Large intestine (tissue), 3 donors: ENCODE measurements at regions not wholly inside any gene's neighbourhood (a gene's known extent, or its start where the extent isn't known, plus 50 kb on each side); places are given as distances from the start of the nearest gene placed in this dataset.

Experiments
- DNase-seq, 2 donors: peaks; one replicate each; pipeline versions ENCODE4 v3.0.0 to v3.0.0-alpha.2; 2013
- H3K27ac ChIP-seq: one replicate; pipeline ENCODE4 v1.5.1; 2013; ENCODE audit warnings: low read length
- H3K27me3 ChIP-seq: 2 replicates; pipeline ENCODE4 v1.6.1; 2013; ENCODE audit warnings: low read length; ENCODE audit not compliant: control insufficient read depth, insufficient read depth
- H3K36me3 ChIP-seq: 2 replicates; pipeline ENCODE4 v1.6.1; 2013; ENCODE audit warnings: low read length; ENCODE audit not compliant: control insufficient read depth, insufficient read depth
- H3K4me1 ChIP-seq: one replicate; pipeline ENCODE4 v1.6.1; 2013; ENCODE audit warnings: low read length; ENCODE audit not compliant: control insufficient read depth, insufficient read depth
- H3K4me3 ChIP-seq: one replicate; pipeline ENCODE4 v1.5.1; 2013; ENCODE audit warnings: low read length
- H3K9me3 ChIP-seq: one replicate; pipeline ENCODE4 v1.6.1; 2013; ENCODE audit warnings: mild to moderate bottlenecking, low read depth, low read length, moderate library complexity; ENCODE audit not compliant: control insufficient read depth
- WGBS: methylation state at CpG from one replicate; pipeline ENCODE4 v1.1.5; 2013; ENCODE audit warnings: low lambda C conversion rate; ENCODE audit not compliant: insufficient coverage; 5-methylcytosine and 5-hydroxymethylcytosine counted together

DNA sequence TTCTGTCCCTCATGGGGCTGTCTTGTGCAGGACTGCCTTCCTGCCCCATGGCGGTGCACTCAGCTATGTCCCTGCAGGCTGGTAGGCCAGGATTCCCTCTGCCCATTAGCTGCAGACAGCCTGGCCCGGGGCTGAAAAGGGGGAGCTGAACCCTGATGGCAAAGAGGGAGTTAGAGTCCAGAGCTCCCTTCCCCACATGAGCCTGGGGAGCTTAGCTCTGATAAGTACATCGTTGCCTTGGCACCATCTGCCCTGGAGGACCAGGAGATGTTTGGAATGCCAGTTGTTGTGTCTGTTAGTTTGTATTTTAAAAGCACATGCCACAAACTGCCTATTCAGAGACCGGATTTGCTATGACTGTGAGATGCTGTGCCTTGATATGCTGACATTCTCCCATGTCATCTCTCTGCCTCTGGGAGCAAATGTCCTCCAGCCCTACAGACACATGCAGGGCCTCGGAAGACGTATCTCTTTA is 65.1 kb upstream of the AFF3 start:
- no peak for DNase-seq
- no CpG with 5 or more reads among the region's 6 CpGs for WGBS
- H3K27ac ChIP-seq = no peak overlapping the region

DNA sequence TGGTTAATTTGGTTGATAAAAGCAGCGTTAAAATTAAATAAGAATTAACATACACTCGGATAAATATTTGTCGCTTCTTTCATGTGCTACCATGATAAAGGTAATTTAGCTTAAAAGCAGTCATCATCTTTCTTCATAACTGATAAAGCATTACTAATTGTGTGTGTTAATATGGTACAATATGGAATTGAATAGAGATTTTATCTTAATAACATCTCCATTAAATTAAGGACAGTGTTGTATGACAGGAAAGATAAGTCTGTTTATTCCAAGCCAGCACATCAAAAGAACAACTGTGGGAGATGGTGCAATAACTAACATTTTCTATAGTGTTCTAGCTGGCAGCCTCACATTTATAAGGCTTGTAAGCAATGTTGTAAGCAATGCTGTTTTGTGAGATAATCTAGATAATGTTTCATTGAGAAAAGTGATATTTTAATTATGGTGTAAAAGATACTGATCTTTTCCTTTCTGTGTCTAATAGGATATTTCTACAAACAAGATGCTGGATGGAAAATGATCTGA is 64.4 kb upstream of the AFF3 start:
- no peaks in the 10 kb centered on the region for H3K9me3 ChIP-seq
- no peak overlapping the region for H3K27ac ChIP-seq
- H3K4me1 ChIP-seq = no peaks in the 10 kb centered on the region
- H3K36me3 ChIP-seq = no peaks in the 10 kb centered on the region
- no peak overlapping the region for H3K4me3 ChIP-seq
- WGBS = 80% methylated on average over 1 of the region's 3 CpGs
- peaks cover 2% of the 10 kb centered on the region for H3K27me3 ChIP-seq
- DNase-seq = no peak

More for the DNA sequence above, 65.1 kb upstream of the AFF3 start:
- H3K4me1 ChIP-seq = no peaks in the 10 kb centered on the region
- H3K9me3 ChIP-seq = no peaks in the 10 kb centered on the region
- no peak overlapping the region for H3K4me3 ChIP-seq
- H3K36me3 ChIP-seq = no peaks in the 10 kb centered on the region
- peaks cover 2% of the 10 kb centered on the region for H3K27me3 ChIP-seq

DNA sequence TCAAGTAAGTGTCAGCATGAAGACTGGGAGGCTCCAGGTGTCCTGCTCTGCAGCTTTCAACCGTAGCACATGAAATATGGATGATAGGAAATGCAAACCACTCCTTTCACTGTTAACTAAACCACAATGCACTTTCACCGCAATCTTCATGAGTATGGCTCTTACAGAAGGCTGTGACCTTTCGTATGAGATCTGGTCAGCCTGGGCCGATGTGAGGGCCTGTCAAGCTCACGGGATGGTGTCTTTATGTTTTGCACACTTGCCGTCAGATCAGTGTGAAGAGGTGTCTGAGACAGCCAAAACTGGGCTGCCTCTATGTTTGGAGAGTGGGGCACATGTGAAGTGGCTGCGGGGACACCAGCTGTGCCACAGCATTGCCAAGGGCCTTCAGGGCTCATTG is 62.8 kb upstream of the AFF3 start:
- no peak overlapping the region for H3K27ac ChIP-seq

DNA sequence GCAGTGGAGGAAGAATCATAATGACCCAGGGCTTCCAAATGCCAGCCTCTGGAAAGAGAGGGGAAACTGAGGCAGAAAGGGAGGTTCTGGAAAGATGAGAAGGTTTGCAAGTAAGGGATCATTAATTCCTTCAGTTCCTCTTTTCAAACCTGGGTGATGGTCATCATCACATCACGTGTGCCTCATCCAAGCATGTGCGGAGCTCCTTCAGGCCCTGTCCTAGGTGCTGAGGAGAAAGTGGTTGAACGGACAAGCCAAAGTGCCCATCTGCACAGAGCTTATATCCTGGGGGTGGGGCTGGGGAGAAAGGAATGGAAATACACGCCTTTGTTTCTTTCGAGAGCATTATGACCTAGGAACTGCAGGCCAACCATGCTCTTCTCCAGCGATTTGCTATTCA is 60.2 kb upstream of the AFF3 start:
- Histone ChIP-seq H3K4me3 (no peak overlapping the region), H3K27me3 (peaks cover 2% of the 10 kb centered on the region), H3K36me3 (no peaks in the 10 kb centered on the region), H3K27ac (no peak overlapping the region), H3K9me3 (no peaks in the 10 kb centered on the region), H3K4me1 (peaks cover 11% of the 10 kb centered on the region)
- WGBS = 83% methylated on average over 1 of the region's 6 CpGs
- no peak for DNase-seq

More for the DNA sequence above, 62.8 kb upstream of the AFF3 start:
- DNase-seq = no peak
- H3K4me3 ChIP-seq = no peak overlapping the region
- no peaks in the 10 kb centered on the region for H3K36me3 ChIP-seq
- H3K27me3 ChIP-seq = peaks cover 2% of the 10 kb centered on the region
- 80% methylated on average over 2 of the region's 7 CpGs for WGBS
- H3K9me3 ChIP-seq = no peaks in the 10 kb centered on the region
- H3K4me1 ChIP-seq = no peaks in the 10 kb centered on the region

DNA sequence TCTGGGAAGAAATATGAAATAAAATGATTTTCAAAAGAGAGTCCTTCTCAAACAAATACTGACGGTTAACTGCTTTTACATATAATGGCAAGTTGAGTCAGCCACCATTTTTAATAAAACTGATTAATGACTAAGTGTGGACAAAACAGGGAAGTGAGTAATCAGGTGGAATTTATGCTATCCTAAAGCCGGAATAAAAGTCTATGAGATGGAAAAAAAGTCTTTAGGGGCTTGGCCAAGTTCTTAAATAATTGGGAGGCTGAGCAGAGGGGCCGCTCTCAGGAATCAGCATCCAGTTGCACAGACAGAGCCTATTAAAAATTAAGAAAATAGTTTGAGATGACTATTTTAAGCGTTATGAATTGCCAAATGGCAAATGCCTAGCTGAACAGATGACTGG is 58.6 kb upstream of the AFF3 start:
- 81% methylated on average over 3 of the region's 4 CpGs for WGBS
- Histone ChIP-seq H3K4me3 (no peak overlapping the region), H3K27me3 (no peaks in the 10 kb centered on the region), H3K36me3 (no peaks in the 10 kb centered on the region), H3K27ac (no peak overlapping the region), H3K4me1 (peaks cover 15% of the 10 kb centered on the region), H3K9me3 (no peaks in the 10 kb centered on the region)
- no peak for DNase-seq

DNA sequence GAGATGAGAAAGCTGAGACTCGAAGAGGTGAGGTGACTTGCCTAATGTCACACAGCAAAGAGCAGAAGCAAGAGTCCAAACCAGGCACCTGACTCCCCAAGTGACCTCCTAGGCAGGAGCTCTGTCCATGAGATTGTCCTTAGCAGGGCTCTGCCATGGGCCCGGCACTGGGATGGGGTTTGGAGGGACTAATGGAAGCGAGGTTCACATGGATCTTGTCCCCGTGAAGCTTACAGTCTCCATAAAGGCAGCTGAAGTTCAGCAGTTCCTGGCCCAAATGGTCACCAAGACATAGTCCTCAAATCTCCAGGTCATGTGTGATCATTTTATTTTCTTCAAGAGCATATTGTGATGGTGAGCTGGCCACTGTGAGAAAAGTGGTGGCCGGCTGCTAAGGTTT is 57.0 kb upstream of the AFF3 start:
- no peak overlapping the region for H3K4me3 ChIP-seq
- no peaks in the 10 kb centered on the region for H3K36me3 ChIP-seq
- DNase-seq = no peak
- no CpG with 5 or more reads among the region's 5 CpGs for WGBS
- H3K9me3 ChIP-seq = no peaks in the 10 kb centered on the region
- H3K27ac ChIP-seq = no peak overlapping the region
- H3K27me3 ChIP-seq = no peaks in the 10 kb centered on the region
- H3K4me1 ChIP-seq = peaks cover 29% of the 10 kb centered on the region

DNA sequence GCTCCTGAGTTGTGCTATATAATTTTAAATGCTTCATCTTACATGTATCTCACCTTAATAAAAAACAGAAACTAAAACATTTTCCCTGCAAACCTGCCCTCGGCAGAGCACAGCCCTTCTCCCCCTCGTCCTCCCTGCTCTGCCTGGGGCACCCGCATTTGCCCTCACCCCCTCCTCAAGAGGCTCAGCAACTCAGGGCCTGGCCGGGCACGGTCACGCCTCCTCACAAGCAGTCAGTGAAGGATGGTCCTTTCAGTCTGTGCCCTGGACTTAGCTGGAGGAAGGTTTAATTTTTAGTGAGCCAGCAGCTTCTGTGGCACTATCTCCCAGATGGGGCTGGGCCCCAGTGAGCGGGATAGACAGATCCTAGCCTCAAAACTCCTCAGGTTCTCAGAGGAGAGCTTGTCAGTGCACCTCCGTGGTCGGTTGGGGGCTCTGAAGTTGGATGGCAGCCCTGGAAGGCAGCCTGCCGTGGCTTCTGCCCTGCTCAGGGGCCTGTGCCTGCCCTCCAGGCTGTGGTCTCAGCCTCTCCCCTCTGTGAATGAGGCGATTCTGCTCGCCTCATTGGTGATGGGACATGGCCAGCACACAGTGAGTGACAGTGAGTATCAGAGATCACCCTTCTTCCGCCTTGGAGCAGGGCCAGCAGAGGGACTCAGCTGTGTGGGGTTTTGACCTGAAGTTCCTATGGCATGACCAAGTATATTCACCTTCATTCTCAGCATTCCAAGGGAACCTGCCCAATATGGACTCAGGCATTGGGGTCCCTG is 56.3 kb upstream of the AFF3 start:
- Histone ChIP-seq H3K9me3 (no peaks in the 10 kb centered on the region), H3K4me3 (no peak overlapping the region), H3K27me3 (no peaks in the 10 kb centered on the region), H3K4me1 (peaks cover 37% of the 10 kb centered on the region), H3K36me3 (no peaks in the 10 kb centered on the region), H3K27ac (no peak overlapping the region)
- DNase-seq = no peak
- no CpG with 5 or more reads among the region's 13 CpGs for WGBS

DNA sequence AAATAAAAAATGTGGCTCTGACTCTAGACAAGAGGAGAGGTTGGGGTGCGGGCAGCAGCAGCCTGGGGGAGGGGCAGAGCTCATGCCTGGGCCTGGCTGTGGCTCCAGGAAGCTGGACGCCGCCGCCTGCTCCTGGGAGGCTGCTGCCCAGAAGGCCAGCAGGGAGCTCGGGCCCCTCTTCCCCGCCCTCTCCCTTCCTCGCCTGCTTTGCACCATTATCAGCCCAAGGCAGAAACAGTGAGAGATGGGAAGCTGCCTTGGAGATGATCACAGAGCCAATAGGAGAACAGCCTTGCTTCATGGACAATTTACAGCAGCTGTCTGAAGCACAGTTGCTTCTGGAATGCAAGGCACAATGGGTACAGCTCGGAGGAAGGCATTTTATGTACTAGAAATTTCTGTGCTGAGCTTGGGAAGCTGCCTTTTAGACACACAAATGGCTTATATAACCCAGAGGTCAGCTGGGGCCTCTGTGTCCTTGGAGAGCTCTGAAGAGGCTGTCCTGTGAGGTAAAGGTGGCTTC is 55.3 kb upstream of the AFF3 start:
- H3K4me1 ChIP-seq = peaks cover 43% of the 10 kb centered on the region
- peak overlapping the region; percentile 45 for H3K27ac ChIP-seq
- no CpG with 5 or more reads among the region's 8 CpGs for WGBS
- H3K9me3 ChIP-seq = no peaks in the 10 kb centered on the region
- no peak overlapping the region for H3K4me3 ChIP-seq
- peak; percentile 41 to 70 for DNase-seq
- H3K36me3 ChIP-seq = no peaks in the 10 kb centered on the region
- no peaks in the 10 kb centered on the region for H3K27me3 ChIP-seq

DNA sequence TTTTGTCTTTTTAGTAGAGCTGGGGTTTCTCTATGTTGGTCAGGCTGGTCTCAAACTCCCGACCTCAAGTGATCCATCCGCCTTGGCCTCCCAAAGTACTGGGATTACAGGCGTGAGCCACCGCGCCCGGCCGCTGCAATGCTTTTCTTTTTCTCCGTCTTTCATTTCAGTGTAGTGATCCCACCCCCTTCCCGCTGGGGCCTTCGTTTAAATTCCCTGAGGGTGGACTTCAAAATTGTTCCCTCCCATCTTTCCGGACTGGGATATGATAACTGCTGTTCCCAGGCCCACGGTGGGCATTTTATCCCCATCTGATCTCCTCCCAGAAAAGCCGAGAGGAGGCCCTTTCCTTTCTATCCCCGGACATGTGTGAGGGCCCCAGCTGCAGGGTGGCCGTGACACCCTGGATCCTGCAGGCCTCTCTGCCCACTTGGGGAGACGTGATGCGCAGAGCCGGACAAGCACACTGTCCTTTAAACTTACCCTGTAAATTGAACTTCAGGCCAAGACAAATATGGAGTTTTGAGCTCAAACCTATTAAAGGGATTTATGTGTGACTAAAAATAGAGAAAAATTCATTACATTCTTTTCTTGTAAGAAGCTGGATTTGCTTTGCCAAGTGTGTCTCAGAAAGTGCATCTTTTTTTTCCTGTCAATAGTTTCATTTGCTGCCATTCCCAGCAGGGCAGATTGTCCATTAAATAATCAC is 54.5 kb upstream of the AFF3 start:
- H3K36me3 ChIP-seq = no peaks in the 10 kb centered on the region
- peaks cover 43% of the 10 kb centered on the region for H3K4me1 ChIP-seq
- no peak overlapping the region for H3K4me3 ChIP-seq
- H3K9me3 ChIP-seq = no peaks in the 10 kb centered on the region
- H3K27ac ChIP-seq = peak overlapping the region; percentile 45
- no peak for DNase-seq
- 100% methylated on average over 2 of the region's 18 CpGs for WGBS
- no peaks in the 10 kb centered on the region for H3K27me3 ChIP-seq

DNA sequence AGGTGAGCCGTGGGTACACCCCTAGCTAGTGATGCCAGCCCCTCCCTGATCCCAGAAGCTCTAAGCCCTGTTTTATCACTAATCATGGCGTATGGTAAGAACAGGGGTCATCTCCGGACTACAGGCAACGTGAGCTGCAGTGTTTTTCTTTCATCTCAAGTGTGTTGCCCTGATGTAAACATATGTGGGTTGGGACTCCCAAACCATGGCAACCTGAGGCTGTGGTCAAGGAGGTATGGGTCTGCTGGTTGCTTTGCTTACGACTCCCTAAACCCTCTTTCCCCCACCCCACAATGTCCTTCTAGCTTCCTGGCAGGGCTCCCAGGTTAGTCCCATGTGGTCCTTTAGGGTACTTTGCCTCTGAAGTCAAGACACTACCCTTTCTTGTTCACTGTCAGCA is 53.6 kb upstream of the AFF3 start:
- Histone ChIP-seq H3K4me1 (peaks cover 43% of the 10 kb centered on the region), H3K9me3 (no peaks in the 10 kb centered on the region), H3K36me3 (no peaks in the 10 kb centered on the region), H3K27me3 (no peaks in the 10 kb centered on the region), H3K27ac (no peak overlapping the region), H3K4me3 (no peak overlapping the region)
- no peak for DNase-seq
- no CpG with 5 or more reads among the region's 5 CpGs for WGBS
